GM23248 (cell line): ENCODE measurements at regions not wholly inside any gene's neighbourhood (a gene's known extent, or its start where the extent isn't known, plus 50 kb on each side); places are given as distances from the start of the nearest gene placed in this dataset.

ENCODE experiments used
- DNase-seq: peaks from one replicate; pipeline ENCODE4 v3.0.0-alpha.2; 2015
- H2AFZ ChIP-seq: fragments of 200-600 bp; sonication (generic); 2 replicates; pipeline ENCODE4 v1.6.1; 2016; ENCODE audit warnings: antibody characterized with exemption
- H3F3A ChIP-seq: fragments of 200-600 bp; sonication (generic); 2 replicates; pipeline ENCODE4 v1.6.1; 2016; ENCODE audit warnings: mild to moderate bottlenecking, antibody characterized with exemption, mixed run types; ENCODE audit not compliant: insufficient read depth
- H3K27ac ChIP-seq: fragments of 200-600 bp; sonication (generic); 2 replicates; pipeline ENCODE4 v1.5.1; 2016; ENCODE audit warnings: mild to moderate bottlenecking
- H3K27me3 ChIP-seq: fragments of 200-600 bp; sonication (generic); replicated peaks from 2 replicates; pipeline ENCODE4 v1.6.1; 2016; ENCODE audit warnings: mild to moderate bottlenecking; ENCODE audit not compliant: insufficient read depth
- H3K36me3 ChIP-seq: fragments of 200-600 bp; sonication (generic); 2 replicates; pipeline ENCODE4 v1.6.1; 2016; ENCODE audit warnings: low read depth, mild to moderate bottlenecking
- H3K4me1 ChIP-seq: fragments of 200-600 bp; sonication (generic); 2 replicates; pipeline ENCODE4 v1.6.1; 2016; ENCODE audit warnings: mild to moderate bottlenecking; ENCODE audit not compliant: insufficient read depth
- H3K4me2 ChIP-seq: fragments of 200-600 bp; sonication (generic); one replicate; pipeline ENCODE4 v1.6.1; 2016; ENCODE audit warnings: mild to moderate bottlenecking; ENCODE audit not compliant: unreplicated experiment
- H3K4me3 ChIP-seq: fragments of 200-600 bp; sonication (generic); 2 replicates; pipeline ENCODE4 v1.5.1; 2016; ENCODE audit warnings: mild to moderate bottlenecking
- H3K79me2 ChIP-seq: fragments of 200-600 bp; sonication (generic); 2 replicates; pipeline ENCODE4 v1.6.1; 2016; ENCODE audit warnings: mild to moderate bottlenecking; ENCODE audit not compliant: insufficient read depth
- H3K9ac ChIP-seq: fragments of 200-600 bp; sonication (generic); 2 replicates; pipeline ENCODE4 v1.6.1; 2016; ENCODE audit warnings: mild to moderate bottlenecking
- H3K9me2 ChIP-seq: fragments of 200-600 bp; sonication (generic); 2 replicates; pipeline ENCODE4 v1.6.1; 2016; ENCODE audit warnings: mixed run types, mild to moderate bottlenecking, moderate library complexity; ENCODE audit not compliant: insufficient read depth
- H3K9me3 ChIP-seq: fragments of 200-600 bp; sonication (generic); one replicate; pipeline ENCODE4 v1.6.1; 2017; ENCODE audit warnings: low read depth
- H4K20me1 ChIP-seq: fragments of 200-600 bp; sonication (generic); 2 replicates; pipeline ENCODE4 v1.6.0; 2016; ENCODE audit not compliant: insufficient read depth
- EZH2 ChIP-seq: fragments of 200-600 bp; sonication (generic); IDR thresholded peaks from 2 replicates; pipeline ENCODE4 v1.6.1; 2018; ENCODE audit warnings: antibody characterized with exemption, mild to moderate bottlenecking; ENCODE audit not compliant: insufficient read depth, poor library complexity, severe bottlenecking
- EZH2phosphoT487 ChIP-seq: fragments of 200-600 bp; sonication (generic); IDR thresholded peaks from 2 replicates; pipeline ENCODE4 v1.6.1; 2018; ENCODE audit warnings: antibody characterized with exemption, moderate library complexity, mild to moderate bottlenecking, low read depth; ENCODE audit not compliant: insufficient read depth
- WGBS, 2 experiments: methylation state at CpG; one replicate each; pipeline ENCODE4 v1.1.6; 2015 to 2017; ENCODE audit warnings: low lambda C conversion rate in 2 of 2, low coverage in 1 of 2; ENCODE audit errors: missing lambda C conversion rate in 2 of 2; 5-methylcytosine and 5-hydroxymethylcytosine counted together
- in situ Hi-C: fragments of 300-500 bp; cut with MboI; formaldehyde crosslinking; loops from 2 replicates; pipeline ENCODE4 v1.15.0; 2020

- H3F3A ChIP-seq: no peaks in the 10 kb centered on the region
- H3K27me3 ChIP-seq: no peaks in the 10 kb centered on the region
- no peaks in the 10 kb centered on the region for H3K9me3 ChIP-seq
- H3K9me2 ChIP-seq: no peaks in the 10 kb centered on the region
- TF ChIP-seq EZH2 (no peak), EZH2phosphoT487 (no peak)
- in situ Hi-C loops: no loop called here
- no peaks in the 10 kb centered on the region for H3K4me1 ChIP-seq
- no peak overlapping the region for H2AFZ ChIP-seq
- no peak overlapping the region for H3K9ac ChIP-seq
- no peaks in the 10 kb centered on the region for H4K20me1 ChIP-seq
- H3K79me2 ChIP-seq: no peaks in the 10 kb centered on the region
- H3K4me3 ChIP-seq: no peak overlapping the region
- DNase-seq: no peak
- no peak overlapping the region for H3K27ac ChIP-seq
- no peak overlapping the region for H3K4me2 ChIP-seq
- H3K36me3 ChIP-seq: no peaks in the 10 kb centered on the region
Observed at GRCh38 chr4:10305816-10306215, 151.4 kb downstream of the ZNF518B start.

GRCh38 chr4:10303291-10303690 lies 153.9 kb downstream of the ZNF518B start:
- no peaks in the 10 kb centered on the region for H3K79me2 ChIP-seq
- no peak overlapping the region for H3K27ac ChIP-seq
- H4K20me1 ChIP-seq: no peaks in the 10 kb centered on the region
- H3K4me3 ChIP-seq: no peak overlapping the region
- H3K9me2 ChIP-seq: no peaks in the 10 kb centered on the region
- TF ChIP-seq EZH2 (no peak), EZH2phosphoT487 (no peak)
- no peaks in the 10 kb centered on the region for H3K27me3 ChIP-seq
- DNase-seq: no peak
- H3K9ac ChIP-seq: no peak overlapping the region
- no peak overlapping the region for H2AFZ ChIP-seq
- no peaks in the 10 kb centered on the region for H3K9me3 ChIP-seq
- no peaks in the 10 kb centered on the region for H3K4me1 ChIP-seq
- WGBS, 2 experiments: 59 to 63% methylated on average over 4 of the region's 4 CpGs
- in situ Hi-C loops: no loop called here
- no peaks in the 10 kb centered on the region for H3F3A ChIP-seq
- H3K36me3 ChIP-seq: no peaks in the 10 kb centered on the region
- H3K4me2 ChIP-seq: no peak overlapping the region

GRCh38 chr4:10302096-10302495 lies 155.1 kb downstream of the ZNF518B start:
- no peaks in the 10 kb centered on the region for H3K9me2 ChIP-seq
- H3K27ac ChIP-seq: no peak overlapping the region
- no peak overlapping the region for H2AFZ ChIP-seq
- H3K4me3 ChIP-seq: no peak overlapping the region
- H4K20me1 ChIP-seq: no peaks in the 10 kb centered on the region
- no peaks in the 10 kb centered on the region for H3F3A ChIP-seq
- no peak for TF ChIP-seq EZH2
- TF ChIP-seq EZH2phosphoT487: no peak
- H3K9ac ChIP-seq: no peak overlapping the region
- H3K36me3 ChIP-seq: no peaks in the 10 kb centered on the region
- H3K4me2 ChIP-seq: no peak overlapping the region
- WGBS, 2 experiments: 59 to 67% methylated on average over 2 of the region's 2 CpGs
- no peaks in the 10 kb centered on the region for H3K4me1 ChIP-seq
- no peaks in the 10 kb centered on the region for H3K9me3 ChIP-seq
- H3K27me3 ChIP-seq: no peaks in the 10 kb centered on the region
- DNase-seq: no peak
- no peaks in the 10 kb centered on the region for H3K79me2 ChIP-seq
- in situ Hi-C loops: no loop called here

- H3K79me2 ChIP-seq: no peaks in the 10 kb centered on the region
- WGBS, 2 experiments: 36 to 37% methylated on average over 3 of the region's 3 CpGs
- no peak overlapping the region for H2AFZ ChIP-seq
- H3K36me3 ChIP-seq: no peaks in the 10 kb centered on the region
- H3K27ac ChIP-seq: no peak overlapping the region
- H3K9me3 ChIP-seq: no peaks in the 10 kb centered on the region
- no peaks in the 10 kb centered on the region; the same call in 1 of the 2 replicates for H3K9me2 ChIP-seq
- H3K27me3 ChIP-seq: 0 out of 2 replicates have a peak, but pooled peaks cover 8% of the 10 kb centered on the region
- no peaks in the 10 kb centered on the region for H3K4me1 ChIP-seq
- in situ Hi-C loops: no loop called here
- H3K4me3 ChIP-seq: no peak overlapping the region
- H4K20me1 ChIP-seq: no peaks in the 10 kb centered on the region
- H3K4me2 ChIP-seq: no peak overlapping the region
- TF ChIP-seq EZH2phosphoT487 (no peak), EZH2 (no peak)
- DNase-seq: peak; percentile 33
- H3K9ac ChIP-seq: no peak overlapping the region
- H3F3A ChIP-seq: no peaks in the 10 kb centered on the region
Observed at GRCh38 chr4:10299601-10300000, 157.6 kb downstream of the ZNF518B start.

GRCh38 chr4:10298681-10299080 lies 158.5 kb downstream of the ZNF518B start:
- H3K27me3 ChIP-seq: 0 out of 2 replicates have a peak, but pooled peaks cover 9% of the 10 kb centered on the region
- H4K20me1 ChIP-seq: no peaks in the 10 kb centered on the region
- no peaks in the 10 kb centered on the region for H3K79me2 ChIP-seq
- no peak overlapping the region for H3K9ac ChIP-seq
- H3K4me1 ChIP-seq: no peaks in the 10 kb centered on the region
- no peaks in the 10 kb centered on the region; the same call in 1 of the 2 replicates for H3K9me2 ChIP-seq
- H3K27ac ChIP-seq: no peak overlapping the region
- no peaks in the 10 kb centered on the region for H3K36me3 ChIP-seq
- DNase-seq: no peak
- TF ChIP-seq EZH2phosphoT487 (no peak), EZH2 (no peak)
- no peaks in the 10 kb centered on the region for H3K9me3 ChIP-seq
- no peaks in the 10 kb centered on the region for H3F3A ChIP-seq
- H3K4me3 ChIP-seq: no peak overlapping the region
- no peak overlapping the region for H3K4me2 ChIP-seq
- 75 to 78% methylated on average over 3 of the region's 3 CpGs for WGBS, 2 experiments
- in situ Hi-C loops: no loop called here
- H2AFZ ChIP-seq: no peak overlapping the region
